Retina (tissue), 1 donor: ENCODE measurements at regions not wholly inside any gene's neighbourhood (a gene's known extent, or its start where the extent isn't known, plus 50 kb on each side); places are given as distances from the start of the nearest gene placed in this dataset.
"Not testable (repeated sequence)": the region's sequence is repeated elsewhere in the genome, so short reads cannot be mapped to it uniquely, and the experiment has no call there.

Experiments used
- DNase-seq: peaks from one replicate; pipeline ENCODE4 v3.0.0-alpha.2; 2016

DNA sequence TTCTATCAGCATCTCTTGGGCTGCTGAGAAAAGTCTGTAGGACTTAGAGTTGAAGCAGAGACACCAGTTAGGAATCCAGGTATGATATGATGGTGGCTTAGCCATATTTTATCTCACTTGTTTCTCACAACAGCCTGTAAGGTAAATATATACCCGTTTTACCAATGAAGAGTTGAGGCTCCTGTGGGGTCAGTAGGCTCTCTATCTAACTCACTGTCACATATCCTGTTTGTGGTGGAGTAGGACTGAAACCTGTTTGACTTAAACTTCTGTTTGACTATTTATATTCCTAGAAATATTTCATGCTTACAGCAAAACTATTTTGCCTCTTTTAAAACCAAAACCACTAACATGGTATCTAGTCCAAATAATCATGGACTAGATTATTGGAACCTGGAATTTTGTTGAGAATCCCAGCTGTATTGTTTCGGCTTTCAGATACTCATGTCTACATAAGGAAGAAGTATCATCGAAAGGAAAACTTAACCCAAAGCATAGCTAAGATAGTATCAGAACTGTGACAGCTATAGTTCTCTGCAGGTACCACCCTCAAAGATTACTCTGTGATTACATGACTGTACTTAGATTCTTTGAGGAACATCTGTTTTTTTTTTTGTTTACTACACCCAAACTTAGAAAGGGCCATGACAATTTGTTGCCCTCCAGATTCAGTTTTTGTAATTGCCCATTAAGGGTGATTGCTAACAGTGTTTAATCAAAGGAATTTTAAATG, 216.1 kb upstream of the THUMPD2 start:
- DNase-seq: no peak

DNA sequence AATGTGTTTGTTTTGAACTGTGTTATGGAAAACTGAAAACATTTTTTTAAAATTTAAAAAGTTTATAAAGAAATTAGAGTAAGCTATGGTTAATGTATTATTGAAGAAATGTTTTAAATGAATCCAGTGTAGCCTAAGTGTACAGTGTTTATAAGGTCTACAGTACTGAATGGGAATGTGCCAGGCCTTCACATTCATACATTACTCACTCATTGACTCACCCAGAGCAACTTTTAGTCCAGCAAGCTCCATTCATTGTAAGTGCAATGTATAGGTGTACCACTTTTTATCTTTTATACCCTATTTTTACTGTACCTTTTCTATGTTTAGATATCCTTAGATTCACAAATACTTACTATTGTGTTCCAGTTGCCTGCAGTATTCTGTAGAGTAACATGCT, 215.1 kb upstream of the THUMPD2 start:
- DNase-seq: no peak

DNA sequence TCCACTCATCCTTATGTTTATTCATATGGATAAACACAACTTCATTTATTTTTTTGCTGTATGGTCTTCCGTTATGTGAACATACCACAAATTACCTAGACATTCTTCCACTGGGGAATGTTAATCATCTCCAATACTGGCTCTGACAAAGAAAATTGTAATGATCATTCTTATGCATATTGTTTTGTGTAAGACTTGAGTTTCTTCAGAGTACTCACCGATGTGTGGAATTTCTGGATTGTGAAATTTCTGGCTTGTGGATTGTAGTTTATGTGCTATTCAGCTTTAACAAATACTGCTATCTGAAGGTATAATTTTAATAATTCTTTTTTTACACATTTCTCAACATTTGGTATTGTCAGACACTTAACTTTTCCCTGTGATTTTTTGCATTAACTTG, 212.2 kb upstream of the THUMPD2 start:
- DNase-seq: no peak

DNA sequence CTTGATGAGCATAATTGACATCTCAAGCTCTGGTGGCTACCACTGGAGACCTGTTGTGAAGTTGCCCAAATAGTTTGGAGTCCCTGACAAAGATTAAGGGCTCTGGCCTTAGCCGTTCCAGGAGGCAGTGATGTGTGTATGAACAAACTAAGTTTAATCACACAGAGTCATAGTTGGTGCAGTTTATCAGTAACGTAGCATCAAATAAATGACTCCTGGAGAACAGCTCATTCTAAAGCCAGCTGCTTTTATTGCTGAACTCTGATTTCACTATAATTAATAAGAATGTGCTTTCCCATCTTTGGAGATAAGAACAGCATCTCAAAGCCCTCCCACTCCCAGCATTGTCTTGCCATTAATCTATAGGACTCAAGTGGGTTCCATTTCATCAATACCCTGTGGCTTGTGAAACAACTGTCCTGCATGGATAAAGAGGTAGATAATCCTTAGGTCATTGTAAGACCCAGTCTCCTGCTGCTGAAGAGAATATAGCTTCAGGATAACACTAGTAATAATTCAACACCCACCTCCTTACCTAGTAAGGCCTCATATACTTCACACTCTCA, 211.4 kb upstream of the THUMPD2 start:
- no peak for DNase-seq

DNA sequence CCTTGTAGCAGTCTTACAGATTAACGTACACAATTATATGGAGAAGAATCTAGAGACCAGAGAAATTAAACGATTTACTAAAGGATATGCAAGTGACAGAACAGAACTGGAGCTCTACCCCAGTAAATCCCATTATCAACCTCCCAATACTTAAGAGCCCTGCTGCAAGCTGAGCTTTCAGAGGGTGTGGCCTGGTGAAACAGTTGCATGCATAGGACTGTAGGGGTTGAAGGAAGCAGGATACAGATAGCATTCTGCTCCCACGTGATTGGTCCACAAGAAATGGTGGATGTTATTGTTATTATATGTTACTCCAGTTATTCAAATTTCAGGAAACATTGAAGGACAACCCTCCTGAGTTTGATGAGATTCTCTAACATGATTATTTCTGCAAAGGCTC, 210.8 kb upstream of the THUMPD2 start:
- no peak for DNase-seq

DNA sequence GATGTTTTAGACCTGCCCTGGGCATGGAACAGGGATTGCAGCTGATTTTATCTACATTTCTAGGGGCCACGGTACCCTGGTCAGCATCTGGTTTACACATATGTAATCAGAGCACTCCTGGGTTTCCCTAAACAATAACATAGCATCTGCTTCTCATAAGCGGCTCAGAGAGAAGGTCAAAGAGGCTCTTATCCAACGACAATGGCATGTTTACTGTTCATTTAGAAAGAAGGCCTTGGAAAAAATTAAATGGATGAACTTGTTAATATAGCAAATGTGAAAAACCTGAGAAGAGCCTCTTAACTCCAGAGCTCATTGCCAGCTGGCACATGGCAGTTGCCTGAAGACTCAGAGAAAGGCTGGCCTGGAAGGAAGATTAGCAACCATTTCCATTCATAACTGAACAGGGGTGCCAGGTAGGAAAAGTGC, 202.8 kb upstream of the THUMPD2 start:
- no peak for DNase-seq

DNA sequence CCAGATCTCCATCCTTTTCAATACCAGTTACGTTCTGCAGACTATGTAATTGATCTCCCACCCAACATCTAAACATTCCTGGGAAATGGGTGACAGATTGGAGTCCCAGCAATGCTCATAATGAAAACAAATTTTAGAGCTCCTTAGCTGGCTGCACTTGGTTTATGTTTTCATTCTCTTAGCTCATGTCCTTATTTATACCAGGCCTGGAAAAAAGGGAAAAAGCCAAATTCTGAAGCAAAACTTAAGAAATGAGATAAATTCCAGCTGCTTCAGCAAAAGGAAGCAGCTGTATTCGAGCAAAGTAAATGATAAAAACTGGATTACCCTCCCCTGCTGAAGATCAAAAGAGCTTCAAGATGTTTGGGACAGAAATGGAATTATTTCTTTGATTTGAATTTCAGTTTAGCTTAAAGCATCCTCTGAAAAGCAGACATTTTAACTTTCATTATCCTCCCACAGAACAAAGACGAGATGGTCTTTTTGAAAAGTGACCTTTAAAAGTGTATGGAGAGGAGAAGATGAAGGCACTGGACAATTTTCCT, 196.5 kb upstream of the THUMPD2 start:
- DNase-seq: no peak

DNA sequence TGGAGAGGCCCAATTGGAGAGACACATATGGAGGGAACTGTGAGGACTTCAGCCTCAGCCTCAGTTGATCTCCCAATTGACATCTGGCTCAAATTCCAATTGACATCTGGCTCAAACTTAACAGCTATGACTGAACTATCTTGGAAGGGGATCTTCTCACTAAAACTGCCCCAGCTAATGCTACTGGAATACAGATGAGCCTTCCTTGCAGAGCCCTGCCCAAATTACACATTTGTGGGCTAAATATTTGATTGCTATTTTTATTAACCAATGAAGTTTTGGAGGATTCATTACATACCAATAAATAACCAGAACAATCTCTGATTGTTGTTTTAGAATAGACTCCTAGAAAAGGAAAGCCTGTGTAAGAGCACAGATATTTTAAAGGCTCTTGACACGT, 189.0 kb upstream of the THUMPD2 start:
- no peak for DNase-seq

DNA sequence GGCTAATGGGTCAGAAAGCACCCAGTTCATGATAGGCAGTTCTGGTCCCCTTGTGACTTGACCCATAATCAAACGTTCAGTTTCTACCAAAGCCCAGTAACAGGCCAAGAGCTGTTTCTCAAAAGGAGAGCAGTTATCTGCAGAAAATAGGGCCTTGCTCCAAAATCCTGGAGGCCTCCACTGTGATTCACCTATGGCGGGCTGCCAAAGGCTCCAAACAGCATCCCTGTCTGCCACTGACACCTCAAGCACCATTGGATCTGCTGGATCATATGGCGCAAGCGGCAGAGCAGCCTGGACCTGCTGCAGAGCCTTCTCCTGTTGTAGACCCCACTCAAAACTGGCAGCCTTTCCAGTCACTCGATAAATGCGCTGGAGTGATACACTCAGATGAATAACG, 181.6 kb upstream of the THUMPD2 start:
- not testable (repeated sequence) for DNase-seq

DNA sequence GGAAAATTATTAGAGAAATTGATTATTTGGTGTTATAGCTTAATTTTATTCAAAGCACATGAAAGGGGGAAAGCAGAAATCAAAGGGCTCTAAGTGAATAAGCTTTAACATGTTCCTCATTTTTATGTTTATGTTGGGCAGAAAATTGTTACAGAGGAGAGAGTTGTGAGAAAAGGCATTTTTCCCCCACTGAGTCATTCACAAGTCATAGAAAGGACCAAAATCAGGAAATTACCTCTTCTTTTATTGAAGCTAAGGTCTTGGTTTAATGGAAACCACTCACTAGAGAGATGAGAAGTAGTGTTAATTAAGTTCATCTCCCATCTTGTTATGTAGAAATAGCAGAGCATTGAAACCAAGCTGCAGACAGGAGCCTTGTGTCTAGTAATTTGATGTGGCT, 175.3 kb upstream of the THUMPD2 start:
- DNase-seq: no peak

DNA sequence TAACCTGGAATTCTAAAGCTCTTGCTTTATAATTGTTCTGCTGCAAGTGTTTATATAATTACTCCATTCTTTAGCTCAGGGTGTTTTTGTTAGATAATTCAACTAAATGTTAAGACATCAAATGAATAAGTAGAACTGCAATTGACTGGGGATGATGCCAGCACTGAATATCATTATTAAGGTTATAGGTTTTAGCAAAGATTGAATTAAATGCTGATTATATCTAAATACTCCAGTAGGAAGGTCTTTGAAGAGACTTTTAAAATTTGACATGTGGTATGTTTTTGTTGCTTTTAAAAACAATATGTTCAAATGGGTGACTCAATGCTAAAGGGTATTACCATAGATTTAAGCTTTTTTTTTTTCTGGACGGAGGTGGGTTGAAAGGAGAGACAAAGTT, 170.1 kb upstream of the THUMPD2 start:
- no peak for DNase-seq

DNA sequence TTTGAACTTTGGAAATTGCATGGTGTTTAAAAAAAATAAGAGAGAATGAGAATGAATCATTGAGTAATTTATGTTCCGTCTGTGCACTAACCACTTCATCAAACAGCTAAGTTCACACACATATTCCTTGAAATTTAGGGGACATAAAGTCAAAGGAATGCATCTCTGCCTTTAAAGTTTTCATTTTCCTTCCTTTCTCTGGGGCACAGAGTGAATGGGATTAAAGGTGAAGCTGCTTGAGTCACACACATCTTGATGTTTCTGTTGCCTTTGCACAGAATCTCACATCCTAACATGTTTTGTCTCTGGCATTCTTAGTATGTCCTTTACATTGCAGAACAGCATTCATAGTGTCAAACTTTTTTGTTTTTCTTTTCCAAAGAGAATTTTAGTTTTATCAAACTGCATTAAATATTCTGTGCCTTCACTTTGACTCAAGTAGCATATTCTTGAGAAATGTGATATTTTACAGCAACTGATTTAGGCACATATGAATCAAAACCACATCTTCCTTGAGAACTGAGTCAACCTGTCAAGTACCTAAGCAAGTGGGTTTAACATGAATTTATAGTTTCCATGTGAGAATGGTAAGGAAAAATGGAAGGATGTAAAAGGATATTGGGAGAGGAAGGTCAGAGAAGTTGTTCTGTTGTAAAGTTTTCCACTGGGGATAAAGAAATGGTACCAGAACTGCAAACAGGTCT, 169.1 kb upstream of the THUMPD2 start:
- DNase-seq: no peak

DNA sequence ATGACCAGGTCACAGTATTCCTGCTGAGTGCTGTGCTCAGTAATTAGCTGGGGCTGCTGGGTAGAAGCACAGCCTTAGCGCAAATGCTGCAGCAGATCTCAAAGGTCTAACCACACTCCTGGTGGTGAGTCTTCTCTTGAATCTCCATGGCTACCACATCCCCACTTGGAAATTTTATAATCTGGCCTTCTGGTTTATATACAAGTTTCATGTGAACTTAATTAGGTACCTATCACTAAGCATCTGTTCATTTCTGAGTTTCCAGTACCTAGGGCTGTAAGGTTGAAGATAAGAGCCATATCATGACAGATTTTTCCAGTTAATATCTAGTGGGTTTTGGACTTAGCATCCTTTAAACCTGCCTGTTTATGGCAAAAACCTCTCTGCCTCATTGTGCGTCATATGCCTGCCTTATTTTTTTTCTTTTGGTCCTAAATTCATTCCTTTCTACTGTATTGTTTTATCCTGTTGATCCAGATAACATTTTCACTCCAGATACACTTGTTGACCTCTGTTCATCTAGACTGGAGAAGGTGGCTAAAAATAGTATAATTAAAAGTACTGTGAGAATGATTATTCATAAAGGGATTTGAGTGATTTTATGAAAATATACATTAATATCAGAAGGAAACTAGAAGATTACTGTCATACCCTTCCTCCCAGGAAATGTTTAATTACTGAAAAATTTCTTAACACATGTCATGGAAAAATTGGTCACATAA, 168.4 kb upstream of the THUMPD2 start:
- DNase-seq: no peak

DNA sequence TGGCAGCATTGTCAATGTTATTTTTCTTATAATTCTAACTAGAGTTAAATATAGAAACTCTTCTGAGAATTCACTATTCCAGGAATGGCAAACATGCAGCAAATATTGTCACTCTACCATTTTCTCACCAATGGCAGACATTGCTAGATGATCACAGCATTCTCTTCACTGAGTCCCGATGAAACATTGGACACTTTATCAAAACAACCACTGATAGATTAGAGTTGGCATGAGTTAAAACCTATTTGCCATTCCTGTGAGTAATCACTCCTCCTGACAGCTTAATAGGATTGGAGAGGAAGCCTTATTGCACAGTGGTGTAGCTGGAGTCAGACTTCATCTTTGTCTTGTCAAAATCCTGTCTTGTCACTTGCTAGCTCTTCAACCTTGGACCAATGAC, 163.9 kb upstream of the THUMPD2 start:
- no peak for DNase-seq

DNA sequence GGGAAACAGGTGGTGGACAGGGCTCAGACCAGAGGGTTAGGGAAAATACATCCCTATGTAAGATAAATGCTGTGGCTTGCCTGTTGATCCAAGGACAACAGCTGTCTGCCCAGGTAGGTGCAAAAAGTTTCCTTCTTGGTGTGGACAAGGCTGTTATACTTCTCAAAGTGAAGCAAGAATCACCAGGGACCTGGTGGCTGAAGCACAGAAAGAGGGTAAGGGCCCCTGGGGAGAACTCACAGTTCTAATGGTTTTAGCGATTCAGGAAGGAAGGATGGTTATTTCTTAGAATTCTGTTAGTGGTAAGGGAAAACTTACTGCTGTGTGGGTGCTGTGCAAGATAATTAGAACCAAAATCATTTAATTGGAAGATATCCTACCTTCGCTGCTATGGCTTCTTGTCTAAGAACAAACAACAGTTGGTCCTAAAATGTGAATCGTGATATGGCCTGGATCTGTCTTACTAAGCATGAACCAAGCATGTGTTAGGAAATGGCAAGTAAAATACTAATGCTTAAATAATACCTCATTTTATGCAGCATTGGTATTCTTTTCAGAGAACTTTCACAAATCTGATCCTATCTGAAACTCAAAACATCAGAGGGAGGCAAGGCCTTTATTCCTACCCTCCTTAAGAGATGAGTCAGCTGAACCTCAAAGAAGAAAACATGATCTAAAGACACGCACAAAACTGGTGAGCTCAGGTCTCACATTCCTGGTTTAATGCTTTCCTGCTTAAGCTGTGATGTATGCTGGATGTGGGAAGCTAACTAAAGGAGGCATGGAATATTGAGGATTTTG, 159.2 kb upstream of the THUMPD2 start:
- no peak for DNase-seq

DNA sequence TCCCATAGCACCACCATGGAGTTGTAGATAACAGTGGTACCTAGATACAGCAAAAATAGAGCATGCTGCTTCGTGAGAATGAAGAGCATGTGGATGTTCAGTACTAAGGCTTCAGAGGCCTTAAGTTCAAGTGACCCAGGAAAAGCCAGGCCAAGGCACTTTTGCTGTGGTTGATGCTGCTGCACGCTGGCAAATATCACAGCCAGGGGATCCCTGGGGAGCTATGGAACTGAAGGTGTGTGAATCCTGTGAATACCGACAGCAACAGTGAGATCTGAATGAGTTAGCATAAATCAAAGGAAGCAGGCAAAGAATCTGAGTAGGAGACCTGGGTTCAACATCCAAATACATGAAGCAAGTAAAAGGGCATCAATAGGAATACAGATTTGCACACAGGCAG, 158.6 kb upstream of the THUMPD2 start:
- no peak for DNase-seq

DNA sequence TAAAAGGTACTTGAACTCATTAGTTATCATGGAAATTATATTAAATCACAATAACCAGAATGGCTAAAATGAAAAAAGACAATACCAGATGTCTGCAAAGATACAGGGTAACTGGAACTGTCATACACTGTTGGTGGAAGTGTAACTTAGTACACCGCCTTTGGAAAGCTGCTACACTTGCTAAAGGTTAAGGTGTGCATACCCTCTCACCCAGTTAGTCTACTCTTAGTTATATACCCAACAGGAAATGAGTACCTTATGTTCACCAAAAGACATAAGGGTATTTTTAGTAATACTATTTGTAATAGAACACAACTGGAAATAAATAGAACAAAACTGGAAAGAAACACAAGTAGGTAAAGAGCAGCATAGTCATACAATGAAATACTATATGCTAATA, 155.8 kb upstream of the THUMPD2 start:
- no peak for DNase-seq

DNA sequence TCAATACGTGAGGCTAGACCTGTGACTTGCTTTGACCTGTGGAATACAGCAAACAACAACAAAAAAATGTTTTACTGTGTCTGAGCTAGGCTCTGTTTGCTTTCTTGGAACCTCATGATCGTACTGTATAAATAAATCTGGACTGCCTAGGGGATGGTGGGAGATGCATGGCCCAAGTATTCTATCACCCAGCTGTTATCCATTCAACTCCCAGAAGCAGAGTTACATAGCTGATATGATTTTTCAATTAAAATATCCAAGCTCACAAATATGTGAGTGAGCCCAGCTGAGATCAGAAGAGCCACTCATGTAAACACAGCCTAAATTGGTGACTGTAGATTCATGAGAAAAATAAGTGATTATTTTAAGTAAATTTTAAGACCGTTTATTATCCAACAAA, 154.1 kb upstream of the THUMPD2 start:
- no peak for DNase-seq

DNA sequence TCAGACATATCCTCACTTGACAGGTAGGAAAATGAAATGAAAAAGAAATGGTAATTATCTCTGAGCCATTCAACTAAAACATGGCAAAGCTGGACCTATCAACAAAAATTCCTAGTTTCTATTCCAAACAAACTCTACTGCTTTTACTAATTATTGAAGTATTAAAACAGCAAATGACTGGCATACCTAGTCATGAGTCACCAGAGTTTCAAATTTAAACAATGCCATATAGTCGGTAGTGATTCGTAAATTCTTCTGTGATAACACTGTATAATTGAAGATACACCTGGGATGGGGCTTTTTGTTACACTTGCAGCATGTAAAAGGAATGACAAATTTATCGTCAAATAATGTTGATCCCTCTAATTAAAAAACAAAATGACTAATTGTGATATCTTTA, 153.1 kb upstream of the THUMPD2 start:
- DNase-seq: no peak

DNA sequence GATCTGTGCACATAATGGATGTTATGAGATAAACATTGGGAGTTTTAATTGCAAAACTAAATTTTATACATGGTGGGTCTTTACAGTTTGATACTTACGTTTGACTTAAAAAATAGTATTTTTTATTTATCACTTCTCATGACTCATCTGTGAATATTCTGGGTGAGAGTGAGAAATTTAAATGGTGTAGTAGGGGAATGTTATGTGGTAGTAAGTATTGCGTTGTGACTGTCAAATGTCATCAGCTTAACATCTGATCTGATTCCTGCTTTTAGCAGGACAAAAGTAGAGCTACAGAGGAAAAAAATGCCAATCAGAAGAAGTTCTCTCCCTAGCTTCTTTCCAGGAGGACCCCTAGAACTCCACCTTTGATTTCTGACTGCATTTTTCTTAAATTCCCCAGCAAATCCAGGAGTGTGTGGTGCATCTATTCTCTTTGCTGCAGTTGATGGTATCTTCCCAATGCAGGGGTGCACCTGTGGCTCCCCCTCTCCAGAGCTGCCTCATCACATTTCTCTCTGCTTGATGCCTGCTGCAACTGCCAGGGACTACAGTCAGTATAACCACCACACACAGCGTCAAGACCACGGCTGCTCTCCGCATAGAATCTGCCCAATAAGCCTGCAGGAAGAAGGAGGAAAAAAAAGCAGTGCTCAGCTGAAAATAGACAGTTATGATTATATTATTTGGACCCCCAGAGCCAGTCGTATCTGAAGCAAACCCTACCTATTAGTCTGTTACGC, 151.3 kb upstream of the THUMPD2 start:
- no peak for DNase-seq

DNA sequence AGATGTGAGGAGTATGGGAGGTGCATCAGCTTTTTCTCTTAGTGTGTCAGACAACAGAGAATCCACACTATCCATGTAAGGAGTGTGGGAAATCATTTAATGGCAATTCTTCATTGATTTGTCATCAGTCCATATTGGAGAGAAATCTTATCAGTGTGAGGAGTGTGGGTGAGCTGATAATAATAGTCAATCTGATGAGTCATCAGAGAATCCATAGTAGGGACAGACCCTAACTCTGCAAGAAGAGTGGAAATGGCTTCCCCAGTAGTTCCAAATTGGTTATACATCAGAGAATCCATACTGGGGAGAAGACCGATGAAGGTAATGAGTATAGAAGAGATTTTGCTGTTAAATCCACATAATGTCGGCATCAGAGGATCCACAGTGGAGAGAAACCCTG, 150.5 kb upstream of the THUMPD2 start:
- no peak for DNase-seq

DNA sequence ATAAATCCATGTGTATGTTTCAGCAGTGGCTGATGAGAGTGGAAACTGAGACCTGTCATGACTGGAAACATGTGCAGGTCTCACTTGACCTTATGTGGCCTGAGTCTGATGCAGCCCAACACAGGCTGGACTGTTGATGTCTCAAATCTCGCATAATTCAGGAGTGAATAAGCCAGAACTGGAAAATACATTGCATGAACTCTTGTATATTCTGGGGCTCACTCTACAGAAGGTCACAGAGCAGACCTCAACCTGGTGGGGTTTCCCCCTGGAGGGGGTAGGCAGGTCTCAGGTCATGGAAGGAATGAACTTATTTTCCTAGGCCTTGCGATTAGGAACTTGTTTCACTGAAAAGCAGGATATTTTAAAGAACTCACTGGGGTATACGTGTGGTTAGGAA, 146.3 kb upstream of the THUMPD2 start:
- DNase-seq: no peak
